Omental fat pad (tissue), 3 donors: ENCODE measurements at regions not wholly inside any gene's neighbourhood (a gene's known extent, or its start where the extent isn't known, plus 50 kb on each side); places are given as distances from the start of the nearest gene placed in this dataset.

Experiments
- ATAC-seq: fragments of 150-250 bp; one replicate; pipeline ENCODE4 v1.9.1; 2016; ENCODE audit warnings: mild to moderate bottlenecking, moderate library complexity; ENCODE audit not compliant: low FRiP score
- DNase-seq: peaks from one replicate; pipeline ENCODE4 v3.0.0-alpha.2; 2019; ENCODE audit warnings: low spot score
- TF ChIP-seq, protein P1 (sequence below), 3 donors: fragments of 450-650 bp; IDR thresholded peaks; one replicate each; pipeline ENCODE4 v1.5.1; 2016 to 2017; ENCODE audit warnings: antibody characterized with exemption in 3 of 3, mild to moderate bottlenecking in 3 of 3, moderate library complexity in 2 of 3

DNA sequence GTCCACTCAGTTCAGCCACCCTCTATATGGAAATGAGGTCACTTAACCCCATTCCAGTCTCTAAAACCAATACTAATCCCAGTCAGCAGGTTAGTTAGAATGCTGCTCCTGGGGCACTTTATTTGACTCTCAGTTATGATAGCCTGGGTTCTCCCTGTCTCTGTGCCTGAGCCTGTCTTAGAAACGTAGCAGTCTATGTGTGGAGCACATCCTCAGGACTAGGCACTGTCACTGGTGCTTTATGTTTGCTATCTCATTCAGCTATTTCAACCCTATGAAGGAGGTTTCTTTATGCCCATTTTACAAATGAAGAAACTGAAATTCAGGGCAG, 152.5 kb upstream of the PKDCC start:
- no peak for ATAC-seq
- TF ChIP-seq, protein P1, sequence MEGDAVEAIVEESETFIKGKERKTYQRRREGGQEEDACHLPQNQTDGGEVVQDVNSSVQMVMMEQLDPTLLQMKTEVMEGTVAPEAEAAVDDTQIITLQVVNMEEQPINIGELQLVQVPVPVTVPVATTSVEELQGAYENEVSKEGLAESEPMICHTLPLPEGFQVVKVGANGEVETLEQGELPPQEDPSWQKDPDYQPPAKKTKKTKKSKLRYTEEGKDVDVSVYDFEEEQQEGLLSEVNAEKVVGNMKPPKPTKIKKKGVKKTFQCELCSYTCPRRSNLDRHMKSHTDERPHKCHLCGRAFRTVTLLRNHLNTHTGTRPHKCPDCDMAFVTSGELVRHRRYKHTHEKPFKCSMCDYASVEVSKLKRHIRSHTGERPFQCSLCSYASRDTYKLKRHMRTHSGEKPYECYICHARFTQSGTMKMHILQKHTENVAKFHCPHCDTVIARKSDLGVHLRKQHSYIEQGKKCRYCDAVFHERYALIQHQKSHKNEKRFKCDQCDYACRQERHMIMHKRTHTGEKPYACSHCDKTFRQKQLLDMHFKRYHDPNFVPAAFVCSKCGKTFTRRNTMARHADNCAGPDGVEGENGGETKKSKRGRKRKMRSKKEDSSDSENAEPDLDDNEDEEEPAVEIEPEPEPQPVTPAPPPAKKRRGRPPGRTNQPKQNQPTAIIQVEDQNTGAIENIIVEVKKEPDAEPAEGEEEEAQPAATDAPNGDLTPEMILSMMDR (IDR thresholded peaks at IDR 0.05): no peak
- DNase-seq: no peak

DNA sequence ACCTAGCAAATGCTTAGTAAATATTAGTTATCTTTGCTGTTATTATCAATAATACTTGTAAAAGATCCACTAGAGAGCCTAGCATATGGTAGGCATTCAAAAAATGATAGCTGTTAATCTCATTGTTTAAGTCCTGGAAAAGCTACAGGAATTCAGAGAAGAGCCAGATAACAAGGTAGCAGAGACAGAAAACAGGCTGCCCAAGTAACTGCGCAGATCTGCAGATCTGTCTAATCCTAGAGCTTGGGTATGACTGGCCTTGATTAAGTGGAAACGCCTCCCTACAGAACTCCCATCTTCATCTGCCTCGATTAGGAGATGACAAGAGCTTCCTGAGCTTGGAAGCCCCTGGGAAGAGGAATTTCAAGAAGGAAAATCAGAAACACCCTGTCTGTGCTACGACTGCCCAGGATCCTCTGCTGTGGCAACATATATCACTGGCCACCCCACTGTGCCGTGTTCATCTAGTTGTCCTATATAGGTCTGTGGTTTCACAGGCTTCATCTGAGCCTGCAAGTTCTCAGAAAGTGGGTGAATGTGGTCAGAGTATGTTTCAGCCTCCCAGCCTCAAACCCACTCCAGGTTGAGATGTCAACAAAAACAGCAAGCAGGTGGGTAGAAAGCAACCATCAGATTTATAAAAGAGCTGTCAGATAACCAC, 151.5 kb upstream of the PKDCC start:
- no peak for DNase-seq
- no peak for ATAC-seq
- TF ChIP-seq, protein P1 (IDR thresholded peaks at IDR 0.05): no peak

GRCh38 chr2:41899189-41899588, 148.6 kb upstream of the PKDCC start:
- ATAC-seq (no peak), DNase-seq (no peak)
- TF ChIP-seq, protein P1 (IDR thresholded peaks at IDR 0.05): no peak

GRCh38 chr2:41900101-41900577, 147.7 kb upstream of the PKDCC start:
- DNase-seq (no peak), ATAC-seq (no peak)
- TF ChIP-seq, protein P1 (IDR thresholded peaks at IDR 0.05): no peak

- TF ChIP-seq, protein P1 (IDR thresholded peaks at IDR 0.05): no peak
- ATAC-seq: no peak
- no peak for DNase-seq
These were observed 144.9 kb upstream of the PKDCC start for GRCh38 chr2:41902897-41903296.

- ATAC-seq: no peak
- no peak for DNase-seq
- TF ChIP-seq, protein P1 (IDR thresholded peaks at IDR 0.05): no peak
These were observed 144.2 kb upstream of the PKDCC start for GRCh38 chr2:41903474-41904135.

GRCh38 chr2:41904459-41904858, 143.4 kb upstream of the PKDCC start:
- no peak for ATAC-seq
- TF ChIP-seq, protein P1 (IDR thresholded peaks at IDR 0.05): no peak
- no peak for DNase-seq
